Muscle layer of duodenum (tissue), 2 donors: ENCODE measurements at regions not wholly inside any gene's neighbourhood (a gene's known extent, or its start where the extent isn't known, plus 50 kb on each side); places are given as distances from the start of the nearest gene placed in this dataset.

Experiments used
- H3K27ac ChIP-seq: one replicate; pipeline ENCODE4 v1.7.0; 2013; ENCODE audit warnings: mild to moderate bottlenecking, low read length
- H3K27me3 ChIP-seq: one replicate; pipeline ENCODE4 v1.7.0; 2013; ENCODE audit warnings: low read depth, mild to moderate bottlenecking, control low read depth, low read length
- H3K36me3 ChIP-seq, 2 donors: one replicate each; pipeline ENCODE4 v1.7.0; 2013; ENCODE audit warnings: low read length in 2 of 2, control low read depth in 1 of 2, mild to moderate bottlenecking in 1 of 2; ENCODE audit not compliant: insufficient read depth in 2 of 2, control insufficient read depth in 1 of 2
- H3K4me1 ChIP-seq, 2 donors: one replicate each; pipeline ENCODE4 v1.7.0; 2013; ENCODE audit warnings: low read length in 2 of 2, mild to moderate bottlenecking in 2 of 2, control low read depth in 1 of 2, moderate library complexity in 1 of 2; ENCODE audit not compliant: insufficient read depth in 2 of 2, control insufficient read depth in 1 of 2
- H3K4me3 ChIP-seq, 2 donors: one replicate each; pipeline ENCODE4 v1.7.0; 2013; ENCODE audit warnings: low read length in 2 of 2, low read depth in 1 of 2, mild to moderate bottlenecking in 1 of 2
- H3K9me3 ChIP-seq, 2 donors: one replicate each; pipeline ENCODE4 v1.7.0; 2013; ENCODE audit warnings: low read length in 2 of 2, control low read depth in 1 of 2, mild to moderate bottlenecking in 1 of 2; ENCODE audit not compliant: control insufficient read depth in 1 of 2
- donor health status: healthy.

GRCh38 chr6:121855521-121855920, 420.1 kb downstream of the GJA1 start:
- Histone ChIP-seq H3K27me3 (no peaks in the 10 kb centered on the region), H3K36me3 (no peaks in the 10 kb centered on the region), H3K27ac (no peak overlapping the region), H3K4me3 (no peak overlapping the region), H3K4me1 (no peaks in the 10 kb centered on the region), H3K9me3 (no peaks in the 10 kb centered on the region)

- H3K4me1 ChIP-seq, result no peaks in the 10 kb centered on the region
- no peak overlapping the region for H3K4me3 ChIP-seq
- H3K27me3 ChIP-seq, result no peaks in the 10 kb centered on the region
- H3K27ac ChIP-seq, result no peak overlapping the region
- no peaks in the 10 kb centered on the region for H3K36me3 ChIP-seq
- H3K9me3 ChIP-seq, result no peaks in the 10 kb centered on the region
Observed at GRCh38 chr6:121856296-121856695, 420.9 kb downstream of the GJA1 start.

- Histone ChIP-seq H3K4me1 (no peaks in the 10 kb centered on the region), H3K27ac (no peak overlapping the region), H3K9me3 (no peaks in the 10 kb centered on the region), H3K4me3 (no peak overlapping the region), H3K36me3 (no peaks in the 10 kb centered on the region), H3K27me3 (no peaks in the 10 kb centered on the region)
Observed at GRCh38 chr6:121857551-121857950, 422.1 kb downstream of the GJA1 start.

GRCh38 chr6:121858310-121858709, 422.9 kb downstream of the GJA1 start:
- H3K4me1 ChIP-seq, result no peaks in the 10 kb centered on the region
- H3K36me3 ChIP-seq, result no peaks in the 10 kb centered on the region
- H3K4me3 ChIP-seq, result no peak overlapping the region
- H3K9me3 ChIP-seq, result no peaks in the 10 kb centered on the region
- H3K27me3 ChIP-seq, result no peaks in the 10 kb centered on the region
- no peak overlapping the region for H3K27ac ChIP-seq

GRCh38 chr6:121858986-121859385, 423.5 kb downstream of the GJA1 start:
- no peaks in the 10 kb centered on the region for H3K27me3 ChIP-seq
- H3K4me3 ChIP-seq, result no peak overlapping the region
- H3K9me3 ChIP-seq, result no peaks in the 10 kb centered on the region
- no peak overlapping the region for H3K27ac ChIP-seq
- H3K36me3 ChIP-seq, result no peaks in the 10 kb centered on the region
- no peaks in the 10 kb centered on the region for H3K4me1 ChIP-seq

GRCh38 chr6:121865811-121866210, 430.4 kb downstream of the GJA1 start:
- no peak overlapping the region for H3K4me3 ChIP-seq
- no peak overlapping the region for H3K27ac ChIP-seq
- H3K9me3 ChIP-seq, result no peaks in the 10 kb centered on the region
- no peaks in the 10 kb centered on the region for H3K36me3 ChIP-seq
- no peaks in the 10 kb centered on the region for H3K4me1 ChIP-seq
- H3K27me3 ChIP-seq, result no peaks in the 10 kb centered on the region

- Histone ChIP-seq H3K36me3 (no peaks in the 10 kb centered on the region), H3K4me1 (no peaks in the 10 kb centered on the region), H3K27me3 (no peaks in the 10 kb centered on the region), H3K4me3 (no peak overlapping the region), H3K27ac (no peak overlapping the region), H3K9me3 (no peaks in the 10 kb centered on the region)
Observed at GRCh38 chr6:121867095-121867494, 431.6 kb downstream of the GJA1 start.

GRCh38 chr6:121868206-121868605, 432.8 kb downstream of the GJA1 start:
- H3K27ac ChIP-seq, result no peak overlapping the region
- H3K27me3 ChIP-seq, result no peaks in the 10 kb centered on the region
- H3K4me3 ChIP-seq, result no peak overlapping the region
- no peaks in the 10 kb centered on the region for H3K36me3 ChIP-seq
- no peaks in the 10 kb centered on the region for H3K4me1 ChIP-seq
- no peaks in the 10 kb centered on the region for H3K9me3 ChIP-seq

- Histone ChIP-seq H3K4me1 (no peaks in the 10 kb centered on the region), H3K9me3 (no peaks in the 10 kb centered on the region), H3K36me3 (no peaks in the 10 kb centered on the region), H3K4me3 (no peak overlapping the region), H3K27me3 (no peaks in the 10 kb centered on the region), H3K27ac (no peak overlapping the region)
Observed at GRCh38 chr6:121873595-121873994, 438.1 kb downstream of the GJA1 start.

GRCh38 chr6:121876721-121877120, 441.3 kb downstream of the GJA1 start:
- Histone ChIP-seq H3K27me3 (no peaks in the 10 kb centered on the region), H3K27ac (no peak overlapping the region), H3K9me3 (no peaks in the 10 kb centered on the region), H3K36me3 (no peaks in the 10 kb centered on the region), H3K4me3 (no peak overlapping the region), H3K4me1 (no peaks in the 10 kb centered on the region)

- H3K36me3 ChIP-seq, result no peaks in the 10 kb centered on the region
- no peaks in the 10 kb centered on the region for H3K9me3 ChIP-seq
- H3K27me3 ChIP-seq, result no peaks in the 10 kb centered on the region
- H3K4me1 ChIP-seq, result no peaks in the 10 kb centered on the region
- H3K4me3 ChIP-seq, result no peak overlapping the region
- H3K27ac ChIP-seq, result no peak overlapping the region
Observed at GRCh38 chr6:121879149-121879548, 443.7 kb downstream of the GJA1 start.

GRCh38 chr6:121880831-121881230, 445.4 kb downstream of the GJA1 start:
- Histone ChIP-seq H3K27ac (no peak overlapping the region), H3K36me3 (no peaks in the 10 kb centered on the region), H3K4me3 (no peak overlapping the region), H3K4me1 (no peaks in the 10 kb centered on the region), H3K27me3 (no peaks in the 10 kb centered on the region), H3K9me3 (no peaks in the 10 kb centered on the region)
